MM.1S (cell line): ENCODE measurements at regions not wholly inside any gene's neighbourhood (a gene's known extent, or its start where the extent isn't known, plus 50 kb on each side); places are given as distances from the start of the nearest gene placed in this dataset.

ENCODE experiments used
- DNase-seq: peaks from one replicate; pipeline ENCODE4 v3.0.0-alpha.2; 2015
- H2AFZ ChIP-seq: fragments of 300-600 bp; sonication (generic); 2 replicates; pipeline ENCODE4 v1.6.0; 2016; ENCODE audit warnings: antibody characterized with exemption, low read length
- H3F3A ChIP-seq: fragments of 300-600 bp; sonication (generic); 2 replicates; pipeline ENCODE4 v1.6.1; 2016; ENCODE audit warnings: mild to moderate bottlenecking, antibody characterized with exemption, low read length, moderate library complexity, mixed read lengths; ENCODE audit not compliant: insufficient read depth
- H3K27ac ChIP-seq: fragments of 300-600 bp; sonication (generic); 2 replicates; pipeline ENCODE4 v1.5.1; 2016; ENCODE audit warnings: mild to moderate bottlenecking, low read length
- H3K27me3 ChIP-seq: fragments of 300-600 bp; sonication (generic); replicated peaks from 2 replicates; pipeline ENCODE4 v1.6.0; 2016; ENCODE audit warnings: low read length; ENCODE audit not compliant: insufficient read depth
- H3K36me3 ChIP-seq: fragments of 300-600 bp; sonication (generic); replicated peaks from 2 replicates; pipeline ENCODE4 v1.6.1; 2016; ENCODE audit warnings: mild to moderate bottlenecking, low read length, mixed read lengths; ENCODE audit not compliant: insufficient read depth
- H3K4me1 ChIP-seq: fragments of 300-600 bp; sonication (generic); 2 replicates; pipeline ENCODE4 v1.6.1; 2016; ENCODE audit warnings: low read length, mixed read lengths
- H3K4me2 ChIP-seq: fragments of 300-600 bp; sonication (generic); 2 replicates; pipeline ENCODE4 v1.6.0; 2016; ENCODE audit warnings: low read depth, low read length
- H3K4me3 ChIP-seq: fragments of 300-600 bp; sonication (generic); 2 replicates; pipeline ENCODE4 v1.5.1; 2016; ENCODE audit warnings: low read length, mixed read lengths
- H3K79me2 ChIP-seq: fragments of 300-600 bp; sonication (generic); 2 replicates; pipeline ENCODE4 v1.6.1; 2016; ENCODE audit warnings: mixed run types, low read length, mixed read lengths
- H3K9ac ChIP-seq: fragments of 300-600 bp; sonication (generic); 2 replicates; pipeline ENCODE4 v1.6.1; 2016; ENCODE audit warnings: low read length, mixed read lengths
- H3K9me2 ChIP-seq: fragments of 300-600 bp; sonication (generic); replicated peaks from 2 replicates; pipeline ENCODE4 v1.6.1; 2016; ENCODE audit warnings: mild to moderate bottlenecking, low read length, mixed read lengths; ENCODE audit not compliant: insufficient read depth
- H3K9me3 ChIP-seq: fragments of 300-600 bp; sonication (generic); replicated peaks from 2 replicates; pipeline ENCODE4 v1.6.1; 2016; ENCODE audit warnings: mild to moderate bottlenecking, low read length, mixed read lengths; ENCODE audit not compliant: insufficient read depth
- H4K20me1 ChIP-seq: fragments of 300-600 bp; sonication (generic); 2 replicates; pipeline ENCODE4 v1.6.1; 2016; ENCODE audit warnings: mild to moderate bottlenecking, low read length, moderate library complexity, mixed read lengths; ENCODE audit not compliant: insufficient read depth
- CTCF ChIP-seq: fragments of 300-600 bp; sonication (generic); IDR thresholded peaks from 2 replicates; pipeline ENCODE4 v1.5.1; 2016; ENCODE audit warnings: antibody characterized with exemption, low read length, mixed read lengths
- EZH2 ChIP-seq: fragments of 300-600 bp; sonication (generic); optimal IDR thresholded peaks from 2 replicates; pipeline ENCODE3; 2017; ENCODE audit warnings: low read depth, mild to moderate bottlenecking, antibody characterized with exemption, low read length, mixed read lengths
- EZH2phosphoT487 ChIP-seq: fragments of 300-600 bp; sonication (generic); IDR thresholded peaks from 2 replicates; pipeline ENCODE4 v1.6.1; 2018; ENCODE audit warnings: antibody characterized with exemption, low read length

DNA sequence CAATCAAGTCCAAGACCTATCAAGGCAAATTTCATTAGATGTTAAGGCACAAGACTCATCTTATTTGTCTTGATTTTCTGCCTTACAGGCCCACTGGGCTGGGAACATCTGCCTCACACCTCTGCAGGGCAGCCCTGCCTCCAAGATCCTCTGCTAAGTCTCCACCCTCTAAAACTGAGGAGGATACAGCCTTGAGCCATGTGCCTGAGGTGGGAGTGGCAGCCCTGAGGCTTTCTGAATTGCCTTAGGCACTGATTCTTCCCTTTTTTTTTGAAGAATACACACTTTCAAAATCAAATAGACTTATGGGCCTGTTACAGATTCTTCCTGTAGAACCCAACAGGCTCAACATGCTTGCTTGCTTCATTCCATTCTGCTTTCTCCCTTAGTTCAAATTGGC lies 544.3 kb upstream of the ADAMTS5 start:
- Histone ChIP-seq H4K20me1 (no peaks in the 10 kb centered on the region), H3K4me1 (no peaks in the 10 kb centered on the region), H3K4me2 (no peak overlapping the region), H3F3A (no peaks in the 10 kb centered on the region), H3K79me2 (no peaks in the 10 kb centered on the region), H3K9me3 (no peaks in the 10 kb centered on the region), H2AFZ (no peak overlapping the region), H3K36me3 (no peaks in the 10 kb centered on the region), H3K9me2 (no peaks in the 10 kb centered on the region), H3K27ac (no peak overlapping the region), H3K4me3 (no peak overlapping the region), H3K9ac (no peak overlapping the region), H3K27me3 (no peaks in the 10 kb centered on the region)
- DNase-seq: no peak
- no peak for TF ChIP-seq EZH2
- TF ChIP-seq CTCF: no peak
- TF ChIP-seq EZH2phosphoT487: no peak

DNA sequence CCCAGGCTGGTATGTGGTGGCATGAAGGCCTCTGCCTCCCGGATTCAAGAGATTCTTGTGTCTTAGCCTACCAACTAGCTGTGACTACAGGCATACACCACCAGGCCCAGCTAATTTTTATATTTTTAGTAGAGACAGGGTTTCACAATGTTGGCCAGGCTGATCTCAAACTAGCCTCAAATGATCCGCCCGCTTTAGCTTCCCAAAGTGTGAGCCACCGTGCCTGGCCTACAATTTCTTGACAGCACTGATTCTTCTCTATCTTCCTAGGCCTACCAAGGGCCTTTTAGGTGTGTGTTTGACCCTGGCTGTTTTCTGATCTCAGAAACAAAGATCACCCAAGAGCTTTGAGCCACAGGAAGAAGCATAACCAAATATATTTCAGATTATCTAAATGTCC lies 540.8 kb upstream of the ADAMTS5 start:
- no peaks in the 10 kb centered on the region for H3K9me2 ChIP-seq
- no peaks in the 10 kb centered on the region for H3K79me2 ChIP-seq
- H4K20me1 ChIP-seq: no peaks in the 10 kb centered on the region
- no peak for TF ChIP-seq CTCF
- no peak for TF ChIP-seq EZH2
- TF ChIP-seq EZH2phosphoT487: no peak
- no peak overlapping the region for H3K4me3 ChIP-seq
- no peaks in the 10 kb centered on the region for H3K4me1 ChIP-seq
- no peaks in the 10 kb centered on the region for H3F3A ChIP-seq
- DNase-seq: no peak
- no peak overlapping the region for H3K27ac ChIP-seq
- no peaks in the 10 kb centered on the region for H3K27me3 ChIP-seq
- no peak overlapping the region for H3K4me2 ChIP-seq
- H3K9ac ChIP-seq: no peak overlapping the region
- H3K9me3 ChIP-seq: no peaks in the 10 kb centered on the region
- H3K36me3 ChIP-seq: no peaks in the 10 kb centered on the region
- no peak overlapping the region for H2AFZ ChIP-seq

DNA sequence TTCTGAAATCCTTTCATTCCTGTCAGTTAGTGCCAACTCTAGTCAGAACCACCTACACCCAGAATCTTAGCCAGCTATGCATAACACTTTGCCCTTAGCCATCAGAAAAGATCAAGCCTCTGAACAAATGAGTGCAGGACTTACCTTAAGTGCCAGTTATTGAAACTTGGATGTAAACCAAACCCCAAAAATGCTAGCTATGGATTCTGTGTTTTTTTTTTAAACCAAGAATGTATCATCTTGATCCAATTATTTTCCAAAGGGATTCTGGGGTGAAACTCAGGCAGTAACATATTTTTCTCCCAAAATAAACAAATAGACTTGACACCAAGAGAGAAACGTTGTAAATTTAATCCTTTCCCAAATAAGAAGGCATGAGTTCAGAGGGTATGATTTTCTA lies 538.6 kb upstream of the ADAMTS5 start:
- TF ChIP-seq EZH2phosphoT487 (no peak), EZH2 (no peak), CTCF (no peak)
- Histone ChIP-seq H3K9me2 (no peaks in the 10 kb centered on the region), H3K4me1 (no peaks in the 10 kb centered on the region), H3K9ac (no peak overlapping the region), H4K20me1 (no peaks in the 10 kb centered on the region), H3K27ac (no peak overlapping the region), H3K4me3 (no peak overlapping the region), H3K27me3 (no peaks in the 10 kb centered on the region), H3K36me3 (no peaks in the 10 kb centered on the region), H2AFZ (no peak overlapping the region), H3K9me3 (no peaks in the 10 kb centered on the region), H3K79me2 (no peaks in the 10 kb centered on the region), H3K4me2 (no peak overlapping the region), H3F3A (no peaks in the 10 kb centered on the region)
- no peak for DNase-seq
